ENCODE measurements at regions not wholly inside any gene's neighbourhood (a gene's known extent, or its start where the extent isn't known, plus 50 kb on each side); places are given as distances from the start of the nearest gene placed in this dataset.

GRCh38 chr2:180655393-180655792 lies 325.0 kb upstream of the UBE2E3 start:
- Mint-ChIP-seq H3K4me3 (ENCODE audit: unreplicated experiment) (no peak overlapping the region), H3K27me3 (ENCODE audit: low read depth, unreplicated experiment) (no peaks in the 10 kb centered on the region), H3K27ac (ENCODE audit: unreplicated experiment) (peak overlapping the region; percentile 50), H3K4me1 (ENCODE audit: low read depth, unreplicated experiment) (peaks cover 34% of the 10 kb centered on the region), H3K9me3 (ENCODE audit: unreplicated experiment) (no peaks in the 10 kb centered on the region), H3K36me3 (ENCODE audit: low read depth, unreplicated experiment) (no peaks in the 10 kb centered on the region)
- no peaks in the 10 kb centered on the region for H3K9me3 ChIP-seq (ENCODE audit: insufficient read depth, low read depth, low read length)
- H4K20me1 ChIP-seq (ENCODE audit: insufficient read depth, low read length), result no peaks in the 10 kb centered on the region
- peaks cover 23% of the 10 kb centered on the region for H3K4me1 ChIP-seq (ENCODE audit: insufficient read depth, low read length)
- peak overlapping the region; percentile 59 for H3K27ac ChIP-seq (ENCODE audit: low read depth, low read length)
- no peak for TF ChIP-seq EZH2 (IDR thresholded peaks at IDR 0.05; ENCODE audit: insufficient read depth, low read length)
- TF ChIP-seq CTCF (IDR thresholded peaks at IDR 0.05; ENCODE audit: insufficient read depth, low read depth, low read length), result no peak
- no peaks in the 10 kb centered on the region for H3K36me3 ChIP-seq (ENCODE audit: insufficient read depth, low read length)
- H3K9ac ChIP-seq (ENCODE audit: low read length), result no peak overlapping the region
- H3K4me3 ChIP-seq (ENCODE audit: insufficient read depth, low read depth, low read length), result no peak overlapping the region
- DNase-seq (ENCODE audit: low read depth) (peak; percentile 17), FAIRE-seq (peak; percentile 41)
- no peaks in the 10 kb centered on the region for H3K27me3 ChIP-seq (ENCODE audit: insufficient read depth, low read length)
- H3K79me2 ChIP-seq (ENCODE audit: insufficient read depth, low read length), result no peaks in the 10 kb centered on the region
- no peak overlapping the region for H2AFZ ChIP-seq (ENCODE audit: low read depth, low read length)
- H3K4me2 ChIP-seq (ENCODE audit: low read length), result peak overlapping the region; percentile 56

GRCh38 chr2:180653481-180653880 lies 326.9 kb upstream of the UBE2E3 start:
- no peaks in the 10 kb centered on the region for H3K27me3 Mint-ChIP-seq (ENCODE audit: low read depth, unreplicated experiment)
- Histone ChIP-seq H3K4me2 (ENCODE audit: low read length) (no peak overlapping the region), H3K4me1 (ENCODE audit: insufficient read depth, low read length) (peaks cover 23% of the 10 kb centered on the region), H3K27ac (ENCODE audit: low read depth, low read length) (no peak overlapping the region), H3K79me2 (ENCODE audit: insufficient read depth, low read length) (no peaks in the 10 kb centered on the region), H3K9ac (ENCODE audit: low read length) (no peak overlapping the region), H3K4me3 (ENCODE audit: insufficient read depth, low read depth, low read length) (no peak overlapping the region), H4K20me1 (ENCODE audit: insufficient read depth, low read length) (no peaks in the 10 kb centered on the region), H3K36me3 (ENCODE audit: insufficient read depth, low read length) (no peaks in the 10 kb centered on the region), H2AFZ (ENCODE audit: low read depth, low read length) (no peak overlapping the region), H3K27me3 (ENCODE audit: insufficient read depth, low read length) (no peaks in the 10 kb centered on the region), H3K9me3 (ENCODE audit: insufficient read depth, low read depth, low read length) (no peaks in the 10 kb centered on the region)
- H3K9me3 Mint-ChIP-seq (ENCODE audit: unreplicated experiment), result no peaks in the 10 kb centered on the region
- FAIRE-seq, result no peak
- H3K27ac Mint-ChIP-seq (ENCODE audit: unreplicated experiment), result no peak overlapping the region
- no peak for DNase-seq (ENCODE audit: low read depth)
- TF ChIP-seq EZH2 (IDR thresholded peaks at IDR 0.05; ENCODE audit: insufficient read depth, low read length), result no peak
- TF ChIP-seq CTCF (IDR thresholded peaks at IDR 0.05; ENCODE audit: insufficient read depth, low read depth, low read length), result no peak
- H3K36me3 Mint-ChIP-seq (ENCODE audit: low read depth, unreplicated experiment), result no peaks in the 10 kb centered on the region
- peaks cover 34% of the 10 kb centered on the region for H3K4me1 Mint-ChIP-seq (ENCODE audit: low read depth, unreplicated experiment)
- H3K4me3 Mint-ChIP-seq (ENCODE audit: unreplicated experiment), result no peak overlapping the region

GRCh38 chr2:180652794-180653193 lies 327.6 kb upstream of the UBE2E3 start:
- Mint-ChIP-seq H3K4me3 (ENCODE audit: unreplicated experiment) (no peak overlapping the region), H3K4me1 (ENCODE audit: low read depth, unreplicated experiment) (peaks cover 34% of the 10 kb centered on the region), H3K27me3 (ENCODE audit: low read depth, unreplicated experiment) (no peaks in the 10 kb centered on the region), H3K27ac (ENCODE audit: unreplicated experiment) (no peak overlapping the region), H3K36me3 (ENCODE audit: low read depth, unreplicated experiment) (no peaks in the 10 kb centered on the region), H3K9me3 (ENCODE audit: unreplicated experiment) (no peaks in the 10 kb centered on the region)
- Histone ChIP-seq H4K20me1 (ENCODE audit: insufficient read depth, low read length) (no peaks in the 10 kb centered on the region), H3K9me3 (ENCODE audit: insufficient read depth, low read depth, low read length) (no peaks in the 10 kb centered on the region), H3K9ac (ENCODE audit: low read length) (no peak overlapping the region), H3K4me3 (ENCODE audit: insufficient read depth, low read depth, low read length) (no peak overlapping the region), H3K36me3 (ENCODE audit: insufficient read depth, low read length) (no peaks in the 10 kb centered on the region), H3K27ac (ENCODE audit: low read depth, low read length) (no peak overlapping the region), H2AFZ (ENCODE audit: low read depth, low read length) (no peak overlapping the region), H3K27me3 (ENCODE audit: insufficient read depth, low read length) (no peaks in the 10 kb centered on the region), H3K4me1 (ENCODE audit: insufficient read depth, low read length) (peaks cover 23% of the 10 kb centered on the region), H3K79me2 (ENCODE audit: insufficient read depth, low read length) (no peaks in the 10 kb centered on the region), H3K4me2 (ENCODE audit: low read length) (no peak overlapping the region)
- FAIRE-seq (no peak), DNase-seq (ENCODE audit: low read depth) (no peak)
- TF ChIP-seq EZH2 (IDR thresholded peaks at IDR 0.05; ENCODE audit: insufficient read depth, low read length) (no peak), CTCF (IDR thresholded peaks at IDR 0.05; ENCODE audit: insufficient read depth, low read depth, low read length) (no peak)

Measured in astrocyte (in vitro differentiated cells and primary cell).